ENCODE measurements at regions not wholly inside any gene's neighbourhood (a gene's known extent, or its start where the extent isn't known, plus 50 kb on each side); places are given as distances from the start of the nearest gene placed in this dataset.

GRCh38 chr18:55105873-55106272 is 146.6 kb upstream of the CCDC68 start (continued):
- TF ChIP-seq ZNF462 (CRISPR knock-in tag; IDR thresholded peaks at IDR 0.05), result no peak
- TF ChIP-seq, protein P1, sequence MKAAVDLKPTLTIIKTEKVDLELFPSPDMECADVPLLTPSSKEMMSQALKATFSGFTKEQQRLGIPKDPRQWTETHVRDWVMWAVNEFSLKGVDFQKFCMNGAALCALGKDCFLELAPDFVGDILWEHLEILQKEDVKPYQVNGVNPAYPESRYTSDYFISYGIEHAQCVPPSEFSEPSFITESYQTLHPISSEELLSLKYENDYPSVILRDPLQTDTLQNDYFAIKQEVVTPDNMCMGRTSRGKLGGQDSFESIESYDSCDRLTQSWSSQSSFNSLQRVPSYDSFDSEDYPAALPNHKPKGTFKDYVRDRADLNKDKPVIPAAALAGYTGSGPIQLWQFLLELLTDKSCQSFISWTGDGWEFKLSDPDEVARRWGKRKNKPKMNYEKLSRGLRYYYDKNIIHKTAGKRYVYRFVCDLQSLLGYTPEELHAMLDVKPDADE (IDR thresholded peaks at IDR 0.05), result no peak

DNA sequence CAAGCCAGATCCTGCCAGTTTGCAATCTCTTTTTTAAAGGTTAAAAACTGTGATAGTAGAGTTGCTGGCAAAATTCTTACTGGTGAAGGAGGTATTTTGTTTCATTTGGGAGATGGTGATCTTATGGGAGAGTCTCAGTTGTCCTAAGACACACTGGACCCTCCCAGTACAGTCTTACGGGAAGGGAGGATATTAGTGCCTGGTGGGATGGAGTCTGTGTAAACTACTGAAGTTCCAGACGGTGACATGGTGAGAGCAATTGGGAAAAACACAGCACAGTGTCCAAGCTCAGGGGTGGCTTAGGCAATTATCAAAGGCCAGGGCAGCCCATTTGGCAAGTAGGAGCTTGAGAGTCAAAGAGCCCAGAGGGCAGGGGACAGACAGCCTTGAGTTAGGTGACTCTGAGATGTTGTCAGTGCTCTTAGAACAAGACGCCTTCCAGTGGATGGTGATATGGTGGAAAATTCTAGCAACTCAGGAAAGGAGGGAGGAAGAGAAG is 143.7 kb upstream of the CCDC68 start:
- no peaks in the 10 kb centered on the region for H3K27me3 ChIP-seq (ENCODE audit: insufficient read depth)
- H3K4me2 ChIP-seq, result no peak overlapping the region
- H3K79me2 ChIP-seq (replicated peaks; ENCODE audit: insufficient read depth), result no peaks in the 10 kb centered on the region
- no peak overlapping the region for H3K27ac Mint-ChIP-seq
- H3K4me1 Mint-ChIP-seq, result no peaks in the 10 kb centered on the region
- ATAC-seq (no peak), DNase-seq (ENCODE audit: low spot score) (no peak)
- H3K9me3 Mint-ChIP-seq, result no peaks in the 10 kb centered on the region
- no peak overlapping the region for H3K27ac ChIP-seq (ENCODE audit: low read depth)
- H3K27me3 Mint-ChIP-seq (ENCODE audit: insufficient read depth, low read depth, poor library complexity), result no peaks in the 10 kb centered on the region
- H3K4me3 ChIP-seq, result no peak overlapping the region
- H3K36me3 Mint-ChIP-seq (ENCODE audit: low read depth), result no peaks in the 10 kb centered on the region
- H3K9me2 ChIP-seq (ENCODE audit: insufficient read depth), result no peaks in the 10 kb centered on the region
- no peak overlapping the region for H3K4me3 Mint-ChIP-seq
- H3F3A ChIP-seq (replicated peaks; ENCODE audit: low read depth), result no peaks in the 10 kb centered on the region
- H3K4me1 ChIP-seq (ENCODE audit: insufficient read depth), result no peaks in the 10 kb centered on the region
- H4K20me1 ChIP-seq (replicated peaks; ENCODE audit: insufficient read depth), result no peaks in the 10 kb centered on the region
- H3K36me3 ChIP-seq (ENCODE audit: insufficient read depth), result no peaks in the 10 kb centered on the region
- no peak overlapping the region for H2AFZ ChIP-seq
- no peak for TF ChIP-seq NANOG (IDR thresholded peaks at IDR 0.05; ENCODE audit: borderline replicate concordance)
- TF ChIP-seq, protein P1 (IDR thresholded peaks at IDR 0.05), result no peak
- no peak for TF ChIP-seq REST (IDR thresholded peaks at IDR 0.05; ENCODE audit: unreplicated experiment)
- no peak for TF ChIP-seq EZH2phosphoT487 (IDR thresholded peaks at IDR 0.05; ENCODE audit: unreplicated experiment)
- TF ChIP-seq CTCF (conservative IDR thresholded peaks at IDR 0.05; ENCODE audit: low read depth in 2 of 2), result no peak
